SU-DHL-6 (cell line): ENCODE measurements at regions not wholly inside any gene's neighbourhood (a gene's known extent, or its start where the extent isn't known, plus 50 kb on each side); places are given as distances from the start of the nearest gene placed in this dataset.
"Not testable (repeated sequence)": the region's sequence is repeated elsewhere in the genome, so short reads cannot be mapped to it uniquely, and the experiment has no call there.

Source experiments
- H2AFZ ChIP-seq: fragments of 200-600 bp; sonication (generic); 2 replicates; pipeline ENCODE4 v1.6.1; 2014; ENCODE audit warnings: low read depth, mild to moderate bottlenecking, moderate library complexity, mixed read lengths, antibody characterized with exemption, low read length; ENCODE audit not compliant: severe bottlenecking
- H3F3A ChIP-seq: fragments of 200-600 bp; shearing (Covaris generic); 2 replicates; pipeline ENCODE4 v1.6.0; 2016; ENCODE audit warnings: antibody characterized with exemption, mild to moderate bottlenecking; ENCODE audit not compliant: insufficient read depth
- H3K27ac ChIP-seq: fragments of 200-600 bp; sonication (generic); 2 replicates; pipeline ENCODE4 v1.5.1; 2016; ENCODE audit warnings: low read depth, mild to moderate bottlenecking, low read length, moderate library complexity, mixed read lengths
- H3K27me3 ChIP-seq: fragments of 200-600 bp; sonication (generic), shearing (Covaris generic); 2 replicates; pipeline ENCODE4 v1.6.0; 2014; ENCODE audit warnings: mild to moderate bottlenecking, low read length
- H3K36me3 ChIP-seq: fragments of 200-600 bp; sonication (generic); 2 replicates; pipeline ENCODE4 v1.6.1; 2014; ENCODE audit warnings: mild to moderate bottlenecking, low read length, mixed read lengths
- H3K4me2 ChIP-seq: fragments of 300-600, 200-600 bp; shearing (Covaris generic), sonication (generic); 2 replicates; pipeline ENCODE4 v1.6.0; 2014; ENCODE audit warnings: low read length, low read depth, mild to moderate bottlenecking; ENCODE audit not compliant: poor library complexity, severe bottlenecking
- H3K4me3 ChIP-seq: fragments of 200-600 bp; sonication (generic); 2 replicates; pipeline ENCODE4 v1.5.1; 2014; ENCODE audit warnings: antibody characterized with exemption, low read length, mild to moderate bottlenecking, mixed read lengths; ENCODE audit not compliant: insufficient read depth, poor library complexity, severe bottlenecking
- H3K79me2 ChIP-seq: fragments of 200-600 bp; sonication (generic); 2 replicates; pipeline ENCODE4 v1.6.1; 2014; ENCODE audit warnings: mild to moderate bottlenecking, low read length, moderate library complexity; ENCODE audit not compliant: insufficient read depth
- H3K9ac ChIP-seq: fragments of 200-600 bp; sonication (generic); 2 replicates; pipeline ENCODE4 v1.7.0; 2014; ENCODE audit warnings: mild to moderate bottlenecking, low read length
- H3K9me2 ChIP-seq: fragments of 200-600 bp; sonication (generic); replicated peaks from 2 replicates; pipeline ENCODE4 v1.6.1; 2014; ENCODE audit warnings: low read length; ENCODE audit not compliant: insufficient read depth
- H3K9me3 ChIP-seq: fragments of 200-600 bp; sonication (generic); 2 replicates; pipeline ENCODE4 v1.6.1; 2014; ENCODE audit warnings: low read length, mixed read lengths; ENCODE audit not compliant: insufficient read depth
- H4K20me1 ChIP-seq: fragments of 200-600 bp; sonication (generic); 2 replicates; pipeline ENCODE4 v1.6.1; 2014; ENCODE audit warnings: low read depth, mild to moderate bottlenecking, antibody characterized with exemption, low read length, moderate library complexity, mixed read lengths
- EZH2phosphoT487 ChIP-seq: fragments of 200-600 bp; sonication (generic), shearing (Covaris generic); conservative IDR thresholded peaks from 2 replicates; pipeline ENCODE4 v1.6.1; 2018; ENCODE audit warnings: mild to moderate bottlenecking, antibody characterized with exemption, low read length, moderate library complexity, mixed read lengths
- TF ChIP-seq, protein P1 (sequence below): fragments of 200-600 bp; sonication (generic); IDR thresholded peaks from one replicate; pipeline ENCODE4 v1.5.1; 2017; ENCODE audit warnings: antibody characterized with exemption, mild to moderate bottlenecking, low read length, moderate library complexity; ENCODE audit not compliant: insufficient read depth, poor library complexity, severe bottlenecking

DNA sequence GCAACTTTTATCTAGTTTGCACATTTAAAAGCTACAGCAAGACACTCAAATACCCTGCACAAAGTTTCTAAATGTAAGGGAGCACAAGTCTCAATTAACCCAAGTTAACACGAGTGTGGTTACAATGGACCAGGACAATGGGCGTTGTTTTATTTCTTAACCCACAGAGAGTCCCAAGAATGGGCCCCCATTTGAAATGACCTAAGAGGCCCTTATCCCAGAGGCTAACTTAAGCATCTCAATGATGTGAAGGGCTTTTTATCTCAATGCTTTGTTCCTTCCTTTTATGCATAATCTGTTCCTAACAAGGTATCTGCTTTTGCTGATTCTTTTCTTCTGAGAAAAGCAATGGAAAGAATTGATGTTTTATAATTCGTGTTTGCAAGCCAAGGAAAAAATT is 151.5 kb upstream of the SALL3 start:
- H3K9ac ChIP-seq: no peak overlapping the region
- H4K20me1 ChIP-seq: no peaks in the 10 kb centered on the region
- H3K4me3 ChIP-seq: no peak overlapping the region
- no peak overlapping the region for H2AFZ ChIP-seq
- H3K9me3 ChIP-seq: no peaks in the 10 kb centered on the region
- no peaks in the 10 kb centered on the region for H3K27me3 ChIP-seq
- H3K4me2 ChIP-seq: no peak overlapping the region
- no peak overlapping the region for H3K27ac ChIP-seq
- H3K36me3 ChIP-seq: no peaks in the 10 kb centered on the region
- no peaks in the 10 kb centered on the region for H3K9me2 ChIP-seq
- H3F3A ChIP-seq: no peaks in the 10 kb centered on the region
- no peak for TF ChIP-seq EZH2phosphoT487
- TF ChIP-seq, protein P1, sequence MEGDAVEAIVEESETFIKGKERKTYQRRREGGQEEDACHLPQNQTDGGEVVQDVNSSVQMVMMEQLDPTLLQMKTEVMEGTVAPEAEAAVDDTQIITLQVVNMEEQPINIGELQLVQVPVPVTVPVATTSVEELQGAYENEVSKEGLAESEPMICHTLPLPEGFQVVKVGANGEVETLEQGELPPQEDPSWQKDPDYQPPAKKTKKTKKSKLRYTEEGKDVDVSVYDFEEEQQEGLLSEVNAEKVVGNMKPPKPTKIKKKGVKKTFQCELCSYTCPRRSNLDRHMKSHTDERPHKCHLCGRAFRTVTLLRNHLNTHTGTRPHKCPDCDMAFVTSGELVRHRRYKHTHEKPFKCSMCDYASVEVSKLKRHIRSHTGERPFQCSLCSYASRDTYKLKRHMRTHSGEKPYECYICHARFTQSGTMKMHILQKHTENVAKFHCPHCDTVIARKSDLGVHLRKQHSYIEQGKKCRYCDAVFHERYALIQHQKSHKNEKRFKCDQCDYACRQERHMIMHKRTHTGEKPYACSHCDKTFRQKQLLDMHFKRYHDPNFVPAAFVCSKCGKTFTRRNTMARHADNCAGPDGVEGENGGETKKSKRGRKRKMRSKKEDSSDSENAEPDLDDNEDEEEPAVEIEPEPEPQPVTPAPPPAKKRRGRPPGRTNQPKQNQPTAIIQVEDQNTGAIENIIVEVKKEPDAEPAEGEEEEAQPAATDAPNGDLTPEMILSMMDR: no peak
- H3K79me2 ChIP-seq: no peaks in the 10 kb centered on the region

DNA sequence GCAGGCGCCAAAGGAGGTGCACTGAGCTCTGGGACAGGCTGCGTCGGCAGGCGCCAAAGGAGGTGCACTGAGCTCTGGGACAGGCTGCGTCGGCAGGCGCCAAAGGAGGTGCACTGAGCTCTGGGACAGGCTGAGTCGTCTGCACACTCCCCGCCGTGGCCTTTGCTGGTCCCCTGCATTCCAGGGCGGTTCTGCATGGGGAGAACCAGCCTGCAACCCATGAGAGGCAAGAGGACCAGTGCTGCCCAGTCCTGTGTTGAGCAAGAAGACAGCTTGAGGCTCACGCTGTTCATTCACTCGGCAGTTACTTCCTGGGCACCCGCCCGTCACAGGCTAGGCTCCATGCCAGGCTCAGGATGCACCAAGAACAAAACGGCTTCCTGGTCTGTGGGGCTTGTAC is 150.6 kb upstream of the SALL3 start:
- H3K79me2 ChIP-seq: not testable (repeated sequence)

DNA sequence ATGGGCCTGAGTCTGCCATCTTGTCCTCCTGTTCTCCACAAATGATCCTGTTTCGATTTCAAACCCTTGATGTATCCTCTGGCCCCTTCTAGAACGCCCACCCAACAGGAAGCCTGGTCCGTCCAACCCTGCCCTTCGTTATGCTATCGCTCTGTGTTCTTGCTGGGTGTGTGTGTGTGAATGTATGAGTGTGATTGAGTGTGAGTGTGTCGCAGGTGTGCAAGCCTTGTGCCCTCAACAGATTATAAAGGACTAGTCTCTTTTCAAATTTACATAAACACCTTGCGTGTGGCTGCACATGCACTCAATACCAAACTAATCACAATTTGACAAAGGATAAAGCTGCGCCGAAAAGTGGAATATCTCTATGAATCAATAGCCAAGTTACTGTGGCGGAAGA is 149.5 kb upstream of the SALL3 start:
- Histone ChIP-seq H3K79me2 (no peaks in the 10 kb centered on the region), H3K27me3 (no peaks in the 10 kb centered on the region), H3K27ac (no peak overlapping the region), H3K9me2 (no peaks in the 10 kb centered on the region), H3K4me2 (no peak overlapping the region), H3K9me3 (no peaks in the 10 kb centered on the region), H2AFZ (no peak overlapping the region), H3K4me3 (no peak overlapping the region), H3K36me3 (no peaks in the 10 kb centered on the region), H4K20me1 (no peaks in the 10 kb centered on the region), H3K9ac (no peak overlapping the region), H3F3A (no peaks in the 10 kb centered on the region)
- TF ChIP-seq EZH2phosphoT487: no peak
- TF ChIP-seq, protein P1: no peak

More for the DNA sequence above, 150.6 kb upstream of the SALL3 start:
- H3K27me3 ChIP-seq, H3K36me3 ChIP-seq, H3K9me3 ChIP-seq, H3K9ac ChIP-seq, H3F3A ChIP-seq, H3K4me2 ChIP-seq, H3K4me3 ChIP-seq, H4K20me1 ChIP-seq, H2AFZ ChIP-seq, H3K27ac ChIP-seq, H3K9me2 ChIP-seq: not testable (repeated sequence)

- no peak for TF ChIP-seq EZH2phosphoT487
- TF ChIP-seq, protein P1: no peak
- Histone ChIP-seq H3K36me3 (no peaks in the 10 kb centered on the region), H3K79me2 (no peaks in the 10 kb centered on the region), H3K27me3 (no peaks in the 10 kb centered on the region), H3K9me2 (no peaks in the 10 kb centered on the region), H3K9ac (no peak overlapping the region), H3K4me3 (no peak overlapping the region), H3K9me3 (no peaks in the 10 kb centered on the region), H3K4me2 (no peak overlapping the region), H4K20me1 (no peaks in the 10 kb centered on the region), H3F3A (no peaks in the 10 kb centered on the region), H3K27ac (no peak overlapping the region), H2AFZ (no peak overlapping the region)
Measured at GRCh38 chr18:78830826-78831225, 148.8 kb upstream of the SALL3 start.
